ENCODE measurements at regions not wholly inside any gene's neighbourhood (a gene's known extent, or its start where the extent isn't known, plus 50 kb on each side); places are given as distances from the start of the nearest gene placed in this dataset.

DNA sequence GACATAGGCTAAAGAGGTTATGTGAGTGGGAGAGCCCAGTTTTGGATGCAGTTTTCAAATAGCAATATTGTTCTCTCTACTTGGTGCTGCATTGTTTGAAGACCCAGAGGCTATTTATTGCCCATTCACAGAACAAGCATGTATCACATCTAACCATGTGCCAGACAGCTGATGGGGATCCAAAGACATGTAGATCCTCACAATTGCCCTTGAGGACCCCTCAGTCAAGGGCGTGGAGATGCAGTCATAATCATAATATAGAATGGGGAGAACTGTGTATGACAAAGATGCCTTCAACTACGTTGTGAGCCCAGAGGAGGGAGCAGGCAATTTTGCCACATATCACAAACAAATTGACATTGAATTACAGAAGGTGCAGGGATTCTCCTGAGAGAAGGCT, 70.5 kb downstream of the NHLRC3 start:
- no peak for TF ChIP-seq CTCF (IDR thresholded peaks at IDR 0.05; ENCODE audit: unreplicated experiment)
- Mint-ChIP-seq H3K9me3 (ENCODE audit: unreplicated experiment) (no peaks in the 10 kb centered on the region), H3K27me3 (ENCODE audit: unreplicated experiment) (peaks cover 2% of the 10 kb centered on the region), H3K27ac (ENCODE audit: unreplicated experiment) (no peak overlapping the region), H3K4me1 (ENCODE audit: unreplicated experiment) (peaks cover 2% of the 10 kb centered on the region), H3K4me3 (ENCODE audit: unreplicated experiment) (no peak overlapping the region), H3K36me3 (ENCODE audit: low read depth, unreplicated experiment) (no peaks in the 10 kb centered on the region)
- DNase-seq (ENCODE audit: low spot score), result no peak

GRCh38 chr13:39110518-39111097, 72.4 kb downstream of the NHLRC3 start:
- peaks cover 2% of the 10 kb centered on the region for H3K27me3 Mint-ChIP-seq (ENCODE audit: unreplicated experiment)
- no peak overlapping the region for H3K4me3 Mint-ChIP-seq (ENCODE audit: unreplicated experiment)
- no peak for TF ChIP-seq CTCF (IDR thresholded peaks at IDR 0.05; ENCODE audit: unreplicated experiment)
- no peaks in the 10 kb centered on the region for H3K9me3 Mint-ChIP-seq (ENCODE audit: unreplicated experiment)
- H3K27ac Mint-ChIP-seq (ENCODE audit: unreplicated experiment), result no peak overlapping the region
- no peaks in the 10 kb centered on the region for H3K4me1 Mint-ChIP-seq (ENCODE audit: unreplicated experiment)
- no peaks in the 10 kb centered on the region for H3K36me3 Mint-ChIP-seq (ENCODE audit: low read depth, unreplicated experiment)
- DNase-seq (ENCODE audit: low spot score), result no peak

GRCh38 chr13:39111145-39111544, 72.9 kb downstream of the NHLRC3 start:
- no peaks in the 10 kb centered on the region for H3K9me3 Mint-ChIP-seq (ENCODE audit: unreplicated experiment)
- no peak for TF ChIP-seq CTCF (IDR thresholded peaks at IDR 0.05; ENCODE audit: unreplicated experiment)
- H3K27ac Mint-ChIP-seq (ENCODE audit: unreplicated experiment), result no peak overlapping the region
- H3K36me3 Mint-ChIP-seq (ENCODE audit: low read depth, unreplicated experiment), result no peaks in the 10 kb centered on the region
- no peaks in the 10 kb centered on the region for H3K4me1 Mint-ChIP-seq (ENCODE audit: unreplicated experiment)
- H3K4me3 Mint-ChIP-seq (ENCODE audit: unreplicated experiment), result no peak overlapping the region
- DNase-seq (ENCODE audit: low spot score), result no peak
- no peaks in the 10 kb centered on the region for H3K27me3 Mint-ChIP-seq (ENCODE audit: unreplicated experiment)

DNA sequence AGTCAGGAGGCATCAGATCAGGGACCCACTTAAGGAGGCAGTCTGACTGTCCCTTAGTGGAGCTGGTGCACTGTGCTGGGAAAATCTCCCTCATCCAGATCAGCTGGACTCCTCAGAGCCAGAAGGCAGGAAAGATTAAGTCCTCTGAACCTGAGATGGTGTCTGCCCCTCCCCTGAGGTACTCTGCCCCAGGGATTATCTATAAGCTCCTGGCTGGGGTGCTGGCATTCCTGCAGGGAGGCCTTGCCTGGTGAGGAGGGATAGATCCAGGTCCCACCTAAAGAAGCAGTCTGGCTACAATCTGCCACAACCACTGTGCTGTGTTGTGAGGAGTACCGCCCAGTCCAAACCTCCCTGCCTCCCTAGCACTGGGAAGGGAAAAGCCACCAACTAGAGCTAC, 81.2 kb downstream of the NHLRC3 start:
- no peaks in the 10 kb centered on the region for H3K27me3 Mint-ChIP-seq (ENCODE audit: unreplicated experiment)
- no peaks in the 10 kb centered on the region for H3K9me3 Mint-ChIP-seq (ENCODE audit: unreplicated experiment)
- H3K4me3 Mint-ChIP-seq (ENCODE audit: unreplicated experiment), result no peak overlapping the region
- no peak overlapping the region for H3K27ac Mint-ChIP-seq (ENCODE audit: unreplicated experiment)
- H3K36me3 Mint-ChIP-seq (ENCODE audit: low read depth, unreplicated experiment), result no peaks in the 10 kb centered on the region
- H3K4me1 Mint-ChIP-seq (ENCODE audit: unreplicated experiment), result no peaks in the 10 kb centered on the region
- TF ChIP-seq CTCF (IDR thresholded peaks at IDR 0.05; ENCODE audit: unreplicated experiment), result no peak
- no peak for DNase-seq (ENCODE audit: low spot score)

GRCh38 chr13:39123578-39123977, 85.3 kb downstream of the NHLRC3 start:
- no peak for TF ChIP-seq CTCF (IDR thresholded peaks at IDR 0.05; ENCODE audit: unreplicated experiment)
- peaks cover 8% of the 10 kb centered on the region for H3K4me1 Mint-ChIP-seq (ENCODE audit: unreplicated experiment)
- H3K4me3 Mint-ChIP-seq (ENCODE audit: unreplicated experiment), result no peak overlapping the region
- no peak for DNase-seq (ENCODE audit: low spot score)
- no peaks in the 10 kb centered on the region for H3K9me3 Mint-ChIP-seq (ENCODE audit: unreplicated experiment)
- no peak overlapping the region for H3K27ac Mint-ChIP-seq (ENCODE audit: unreplicated experiment)
- no peaks in the 10 kb centered on the region for H3K36me3 Mint-ChIP-seq (ENCODE audit: low read depth, unreplicated experiment)
- no peaks in the 10 kb centered on the region for H3K27me3 Mint-ChIP-seq (ENCODE audit: unreplicated experiment)

Measured in endothelial cell (in vitro differentiated cells).